Activated CD4-positive, alpha-beta T cell treated with anti-CD3 and anti-CD28 coated beads, Interleukin-2, Interleukin-4, amounts not matched to agents 100 ng/mL and 50 ng/mL, durations not matched to agents 16 hours and 8 hours (primary cell): ENCODE measurements at regions not wholly inside any gene's neighbourhood (a gene's known extent, or its start where the extent isn't known, plus 50 kb on each side); places are given as distances from the start of the nearest gene placed in this dataset.
A peak's percentile ranks its signal among the peaks of the same experiment; 100 is the strongest.

Source experiments
- DNase-seq: peaks from one replicate; pipeline ENCODE4 v3.0.0-alpha.2; 2020; ENCODE audit warnings: low spot score

DNA sequence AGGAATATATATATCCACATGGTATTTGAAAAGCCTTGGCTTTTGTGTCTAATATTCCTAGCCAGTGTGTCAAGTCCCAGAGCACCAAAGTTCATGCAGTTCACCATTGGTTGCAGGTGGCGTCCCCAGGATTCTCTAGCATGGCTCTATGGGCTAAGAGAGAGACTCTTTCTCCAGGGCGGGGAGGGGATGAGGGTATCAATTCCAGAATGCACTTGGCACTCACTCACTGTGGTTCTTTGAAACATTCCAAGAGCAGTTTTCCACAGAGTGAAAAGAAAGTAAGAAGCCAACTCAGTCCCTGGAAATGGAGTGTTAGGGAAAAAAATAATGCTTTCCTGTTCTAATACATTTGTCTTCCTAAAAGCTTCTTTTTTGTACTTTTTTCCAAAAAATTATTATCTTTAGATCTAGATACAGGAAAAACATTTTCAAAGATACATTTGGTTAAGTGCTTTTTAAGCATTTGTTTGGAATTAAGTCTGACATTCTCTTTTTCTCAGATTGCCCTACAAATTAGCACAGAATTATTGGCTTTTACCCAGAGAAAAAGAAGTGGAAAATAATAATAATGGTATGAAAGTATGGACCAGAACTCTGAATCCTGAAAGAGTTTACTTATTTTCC lies 239.9 kb downstream of the PAX3 start:
- DNase-seq: no peak

DNA sequence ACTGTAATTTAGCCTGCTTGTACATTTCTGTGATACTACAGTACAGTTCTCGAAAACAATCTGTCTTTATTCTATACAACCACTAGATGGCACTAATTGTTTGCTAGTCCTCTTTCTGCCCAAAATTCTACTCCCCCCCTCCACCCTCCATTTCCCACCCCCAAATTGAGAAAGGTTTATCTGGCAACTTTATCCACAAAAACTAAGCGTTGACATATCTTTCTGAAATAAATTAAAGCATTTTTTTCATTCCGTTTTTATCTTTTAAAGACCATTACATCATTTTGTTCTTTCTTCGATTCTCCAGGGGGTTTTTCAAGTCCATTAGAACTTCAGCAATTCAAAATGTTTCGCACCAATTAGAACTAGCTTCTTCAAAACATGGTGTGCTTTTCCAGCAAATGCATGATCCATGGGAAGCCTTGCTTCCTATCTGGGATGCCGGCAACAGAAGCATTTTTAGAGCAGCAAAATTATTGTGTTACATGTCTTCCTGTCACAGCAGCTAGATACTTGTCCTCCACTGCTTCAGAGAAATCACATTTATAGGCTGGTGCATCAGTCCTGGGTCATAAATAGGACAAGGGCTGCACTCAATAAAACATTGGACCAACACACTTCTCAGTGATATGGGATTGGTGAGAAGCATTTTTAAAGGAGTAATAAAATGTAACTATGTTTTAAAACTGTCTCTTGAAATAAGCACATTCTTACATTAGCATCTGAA lies 241.3 kb downstream of the PAX3 start:
- DNase-seq: peak; percentile 8

DNA sequence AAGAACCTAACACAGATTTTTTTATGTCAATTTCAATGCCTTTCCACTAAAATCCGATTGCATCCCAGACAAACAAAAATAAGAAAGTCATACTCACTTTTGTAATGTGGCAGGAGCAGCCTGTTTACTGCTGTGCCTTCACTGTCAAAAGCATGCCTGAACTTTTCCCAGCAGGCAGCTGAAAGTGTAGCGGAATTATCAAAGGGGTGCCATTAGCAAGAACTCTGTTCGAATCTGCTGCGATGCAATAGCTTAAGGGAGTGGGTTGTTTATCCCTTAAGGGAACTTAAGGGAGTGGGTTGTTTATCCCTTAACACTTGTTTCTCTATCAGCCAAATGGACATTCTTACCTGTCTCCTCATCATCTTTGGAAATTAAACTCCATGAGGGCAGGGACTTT lies 243.5 kb downstream of the PAX3 start:
- no peak for DNase-seq

DNA sequence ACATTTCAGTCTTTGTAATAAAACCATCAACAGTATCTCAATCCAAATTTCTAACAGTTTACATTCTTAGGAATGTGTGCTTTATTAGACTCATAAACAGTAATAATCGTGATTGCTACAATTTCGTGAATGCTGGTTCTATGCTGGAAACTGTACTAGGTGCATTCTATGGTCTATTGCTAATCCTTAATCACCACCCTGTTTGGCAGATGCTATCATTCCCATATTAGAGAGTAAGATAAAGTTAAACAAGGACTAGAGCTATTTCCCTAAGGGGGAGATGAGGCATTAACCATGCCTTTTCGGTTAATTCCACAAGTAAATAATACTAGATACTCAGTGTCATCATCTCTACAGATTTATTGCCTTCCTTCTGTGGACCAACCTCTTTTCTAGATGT lies 244.0 kb downstream of the PAX3 start:
- DNase-seq: no peak

DNA sequence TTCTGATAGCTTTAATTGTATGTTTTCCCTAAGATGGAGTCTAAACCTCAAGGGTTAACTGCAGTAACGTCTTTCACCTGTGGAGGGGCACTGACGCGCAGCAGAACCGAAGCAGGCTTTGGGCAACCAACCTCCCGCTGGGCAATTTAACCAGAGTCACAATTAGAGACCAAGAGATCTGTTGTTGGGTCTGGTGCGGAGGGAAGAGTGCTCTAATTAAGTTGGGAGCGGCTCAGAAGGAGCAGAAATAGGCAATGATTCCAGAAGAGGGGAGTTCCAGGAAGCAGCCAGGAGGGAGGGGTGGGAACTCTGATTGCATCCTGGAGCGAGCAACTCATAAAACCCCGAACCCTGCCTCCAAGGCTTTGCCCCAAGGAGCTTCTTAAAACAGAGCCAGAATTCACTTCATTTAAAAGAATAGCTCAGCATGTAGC lies 245.8 kb downstream of the PAX3 start:
- DNase-seq: no peak

DNA sequence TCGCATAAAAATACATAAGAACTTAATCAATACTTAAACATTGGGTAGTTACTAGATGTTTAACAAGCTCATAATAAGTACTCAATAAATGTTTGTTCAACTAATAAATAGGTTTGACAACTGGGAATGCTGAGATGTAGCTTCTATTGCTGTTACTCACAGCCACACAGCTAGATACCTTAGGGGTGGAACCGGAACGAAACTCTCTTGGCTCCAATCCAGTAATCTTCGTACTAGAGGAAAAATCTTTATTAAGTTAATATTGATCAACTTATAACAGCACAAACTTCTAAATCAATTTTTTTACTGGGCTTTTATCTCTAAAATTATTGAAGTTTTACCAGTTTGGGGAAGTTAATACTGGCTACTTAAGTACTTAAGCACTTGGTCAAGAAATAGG lies 247.8 kb downstream of the PAX3 start:
- no peak for DNase-seq

DNA sequence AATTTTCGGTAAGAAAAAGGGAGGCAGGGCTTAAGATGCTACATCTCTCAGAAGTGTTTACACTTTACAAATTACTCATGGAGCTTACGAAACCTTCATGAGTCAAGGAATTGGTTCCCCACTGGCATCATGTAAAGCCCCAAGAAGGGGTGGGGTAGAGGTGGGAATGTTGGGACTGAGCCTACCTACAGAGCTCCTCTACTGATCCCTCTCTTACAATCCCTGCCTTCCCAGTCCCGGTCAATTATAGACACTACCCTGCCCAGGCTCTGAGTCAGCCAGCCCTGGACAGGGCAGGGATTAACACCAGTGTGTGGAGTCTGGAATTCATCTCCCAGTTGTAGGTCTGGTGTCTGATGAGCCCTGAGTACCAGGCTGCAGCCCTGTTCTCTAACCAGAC lies 248.9 kb downstream of the PAX3 start:
- no peak for DNase-seq

DNA sequence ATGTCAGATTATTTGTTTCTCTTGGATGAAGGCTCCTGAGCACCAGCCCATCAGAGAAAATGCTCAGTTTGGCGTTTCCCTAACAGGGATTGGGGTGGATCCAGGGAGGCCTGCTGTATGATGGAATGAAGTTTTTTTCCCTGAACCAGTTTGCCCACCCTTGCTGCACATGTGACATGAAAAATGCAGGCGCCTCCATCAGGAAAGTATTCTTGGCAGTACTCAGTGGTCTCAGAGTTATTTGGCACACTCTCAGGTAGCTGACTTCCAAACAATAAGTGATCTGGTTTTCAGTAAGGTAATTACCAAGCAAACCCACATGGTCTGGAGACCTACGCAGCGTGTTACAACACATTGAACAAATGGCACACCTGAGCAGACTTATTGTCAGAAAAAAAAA lies 254.9 kb downstream of the PAX3 start:
- DNase-seq: no peak

DNA sequence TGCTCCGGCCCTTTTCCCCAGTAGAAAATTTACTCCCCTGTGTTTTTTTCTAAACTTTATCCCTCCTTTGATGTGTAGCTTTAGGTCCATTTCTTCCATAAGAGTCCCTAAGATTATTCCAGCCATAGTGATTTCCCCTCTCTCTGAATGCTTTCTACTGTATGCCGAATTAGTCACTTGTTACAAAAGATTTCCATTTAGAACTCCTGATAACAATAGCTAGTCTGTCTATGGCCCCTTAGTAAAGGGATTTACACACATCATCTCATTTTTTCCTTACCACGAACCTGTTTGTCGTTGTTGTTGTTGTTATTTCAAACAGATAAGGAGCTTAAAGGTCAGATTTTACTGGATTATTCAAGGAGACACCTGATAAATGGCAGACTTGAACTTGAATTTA lies 256.1 kb downstream of the PAX3 start:
- no peak for DNase-seq

DNA sequence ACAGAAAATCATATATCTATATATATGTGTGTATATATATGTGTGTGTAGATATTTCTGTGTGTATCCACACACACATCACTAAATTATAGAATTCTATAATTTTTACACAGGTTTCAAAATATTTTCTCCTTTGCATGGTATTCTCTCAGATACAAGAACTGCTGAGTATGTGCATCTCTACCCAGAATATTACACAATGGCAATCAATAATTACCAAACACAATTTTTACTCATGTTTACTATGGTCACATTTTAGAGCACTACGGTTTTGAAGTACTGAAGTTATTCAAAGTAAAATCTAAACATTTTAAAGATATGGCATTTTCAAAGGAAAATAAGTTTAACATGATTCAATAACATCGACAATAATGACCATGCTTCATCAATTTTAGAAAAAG lies 258.5 kb downstream of the PAX3 start:
- no peak for DNase-seq

DNA sequence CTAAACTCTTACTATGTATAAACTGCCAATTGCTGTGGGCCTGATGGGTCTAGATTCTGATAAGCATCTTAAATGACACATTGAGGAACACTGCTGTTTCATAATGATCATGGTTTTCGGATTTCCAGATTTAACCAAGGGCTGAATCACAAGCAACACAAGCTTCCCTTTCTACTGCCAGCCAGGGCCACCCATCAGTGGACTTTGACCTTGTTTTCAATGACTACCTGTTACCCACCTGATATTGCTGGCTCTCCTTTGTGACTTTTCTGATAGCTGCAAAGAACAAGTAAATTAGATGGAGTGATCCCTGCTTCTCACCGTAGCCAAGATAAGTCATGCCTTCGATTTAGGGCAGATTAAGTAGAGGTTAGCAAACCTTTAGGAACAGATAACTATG lies 259.0 kb downstream of the PAX3 start:
- no peak for DNase-seq

DNA sequence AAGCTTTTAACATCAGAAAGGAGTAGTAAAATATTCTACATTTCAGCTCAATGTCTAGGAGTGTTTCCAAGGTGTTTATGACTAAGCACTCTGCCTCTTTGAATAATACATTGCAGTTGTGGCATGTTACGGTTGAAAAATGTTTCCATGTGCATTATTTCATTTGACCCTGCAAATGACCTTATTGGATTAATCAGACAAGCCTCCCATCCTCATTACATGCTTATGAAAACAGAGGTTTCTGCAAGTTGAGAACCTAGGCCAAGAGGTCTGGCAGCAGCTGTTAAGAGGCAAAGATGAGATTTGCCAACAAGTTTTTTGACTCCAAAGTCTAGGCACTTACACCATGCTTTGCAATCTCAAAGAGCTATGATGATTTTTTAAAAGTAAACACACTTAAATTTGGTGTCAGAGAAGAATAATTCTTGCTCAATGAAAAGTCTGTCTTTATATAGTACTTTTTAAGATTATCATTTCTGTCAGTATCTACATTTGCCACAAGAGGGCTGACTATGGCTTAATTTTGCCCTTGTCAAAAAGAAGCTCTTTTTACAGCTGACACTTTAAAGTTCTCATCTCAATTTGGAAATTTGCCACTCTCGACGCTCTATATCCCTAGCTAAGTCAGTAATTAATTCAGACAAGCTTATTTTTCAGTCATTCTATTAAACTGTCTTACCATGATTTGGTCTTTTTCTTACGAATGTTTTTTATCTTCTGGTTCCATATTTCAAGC lies 260.6 kb downstream of the PAX3 start:
- no peak for DNase-seq

DNA sequence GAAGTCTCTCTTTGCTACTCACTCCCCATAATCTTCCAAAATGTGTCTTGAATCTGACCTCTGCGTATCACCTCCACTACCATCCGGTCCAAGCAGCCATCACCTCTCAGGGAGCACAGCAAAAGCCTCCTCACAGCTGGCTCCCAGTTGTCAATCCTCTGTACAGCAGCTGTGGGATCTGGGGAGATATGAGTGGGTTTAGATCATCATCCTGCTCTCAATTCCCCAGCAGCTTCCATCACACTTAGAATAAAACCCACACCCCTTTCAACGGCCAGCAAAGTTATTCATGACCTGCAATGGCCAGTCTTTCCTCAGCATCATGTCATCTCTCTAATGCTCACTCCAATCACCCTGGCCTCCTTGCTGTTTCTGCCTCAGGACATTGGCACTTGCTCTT lies 261.6 kb downstream of the PAX3 start:
- no peak for DNase-seq

DNA sequence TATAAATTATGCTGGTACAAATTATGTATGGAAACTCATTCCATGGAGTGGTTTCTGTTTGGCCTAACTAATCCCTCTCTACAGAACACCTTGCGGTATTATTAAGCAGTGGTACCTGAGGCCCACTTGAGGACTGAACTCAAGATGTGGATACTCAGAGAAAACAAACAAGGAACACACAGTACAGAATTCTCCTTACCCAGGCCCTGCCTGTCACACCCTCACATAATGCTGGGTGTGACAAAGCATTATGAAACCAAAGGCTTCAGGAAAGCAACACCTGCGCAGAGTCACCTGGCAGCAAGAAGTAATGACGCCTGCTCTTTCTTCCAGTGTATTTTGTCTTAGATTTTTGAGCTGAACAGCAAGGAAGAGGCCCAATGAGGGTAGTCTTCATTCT lies 264.7 kb downstream of the PAX3 start:
- no peak for DNase-seq

DNA sequence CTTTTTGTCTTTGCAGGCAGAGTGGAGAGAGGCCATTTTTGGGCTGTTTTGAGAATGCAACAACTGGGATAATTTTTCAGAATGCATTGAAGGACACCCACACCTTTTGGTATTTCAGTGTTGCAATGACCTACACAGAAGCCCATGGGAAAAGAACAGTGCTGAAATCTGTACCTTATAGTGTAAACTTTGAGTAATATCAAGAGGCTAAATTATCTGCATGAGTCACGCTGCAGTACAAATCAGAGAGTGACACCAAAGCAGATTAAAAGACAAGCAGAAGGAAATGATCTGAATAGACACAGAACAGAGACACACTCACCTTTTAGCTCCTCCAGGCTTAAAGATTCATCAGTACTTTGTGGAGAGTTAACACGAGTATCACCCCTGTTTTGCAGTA lies 265.3 kb downstream of the PAX3 start:
- peak; percentile 6 for DNase-seq

DNA sequence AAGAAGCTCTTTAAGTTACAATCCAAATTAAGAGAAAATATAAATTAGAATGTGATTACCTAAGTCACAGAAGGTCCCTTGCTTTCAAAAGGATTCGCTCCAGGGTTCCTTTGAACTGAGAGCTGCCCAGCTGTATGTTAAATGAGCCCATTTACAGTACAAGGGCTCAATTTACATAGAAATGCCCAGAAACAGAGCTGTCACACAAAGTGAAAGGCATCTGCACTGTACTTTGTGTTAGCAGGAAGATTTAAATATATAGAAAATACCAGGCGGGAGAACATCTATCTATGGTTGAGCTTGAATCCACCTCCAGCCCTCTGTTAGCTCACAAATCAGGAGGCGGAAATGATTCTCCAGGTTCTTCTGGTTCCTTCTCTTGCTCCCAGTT lies 272.9 kb downstream of the PAX3 start:
- DNase-seq: no peak

DNA sequence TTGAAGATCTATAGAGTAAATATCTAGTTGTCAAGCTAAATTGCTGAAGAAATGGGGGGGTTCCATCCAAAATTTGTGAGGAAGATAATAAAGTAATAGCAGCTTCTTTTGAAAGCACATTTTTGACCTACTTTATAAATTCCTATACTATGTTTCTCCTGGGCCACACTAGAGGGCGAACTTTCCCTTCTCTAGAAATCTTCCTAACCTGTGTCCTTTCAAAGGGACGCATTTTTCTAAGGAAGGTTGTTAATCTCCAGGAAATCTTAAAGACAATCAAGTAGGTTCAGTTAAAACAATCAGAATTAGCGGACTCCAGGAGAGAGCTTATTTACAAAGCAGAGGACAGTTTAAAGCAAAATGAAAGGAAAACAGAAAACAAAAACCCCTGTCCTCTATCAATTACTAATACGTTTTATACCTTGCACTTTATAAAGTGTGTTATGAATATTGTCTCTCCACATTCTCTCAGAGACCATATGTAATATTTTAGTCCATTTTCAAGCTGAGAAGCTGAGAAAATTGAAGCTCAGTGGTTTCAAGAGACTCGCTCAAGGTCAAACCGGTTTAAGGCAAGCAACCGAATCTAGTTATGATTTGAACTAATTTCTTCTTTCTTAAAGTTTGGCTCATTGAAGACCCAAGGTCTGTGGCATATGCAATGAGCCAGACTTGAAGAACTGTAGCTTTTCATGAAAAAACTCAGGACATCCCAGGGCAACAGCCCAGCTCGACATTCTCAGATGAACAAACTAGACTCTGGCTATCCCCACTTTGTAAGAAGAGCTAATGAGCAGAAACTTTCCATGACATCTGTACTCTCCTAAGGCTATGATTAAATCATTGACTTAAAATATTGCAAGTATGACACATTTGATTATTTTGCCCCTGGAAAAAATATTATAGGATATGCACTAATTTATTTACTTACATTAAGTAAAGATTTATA lies 273.6 kb downstream of the PAX3 start:
- no peak for DNase-seq

DNA sequence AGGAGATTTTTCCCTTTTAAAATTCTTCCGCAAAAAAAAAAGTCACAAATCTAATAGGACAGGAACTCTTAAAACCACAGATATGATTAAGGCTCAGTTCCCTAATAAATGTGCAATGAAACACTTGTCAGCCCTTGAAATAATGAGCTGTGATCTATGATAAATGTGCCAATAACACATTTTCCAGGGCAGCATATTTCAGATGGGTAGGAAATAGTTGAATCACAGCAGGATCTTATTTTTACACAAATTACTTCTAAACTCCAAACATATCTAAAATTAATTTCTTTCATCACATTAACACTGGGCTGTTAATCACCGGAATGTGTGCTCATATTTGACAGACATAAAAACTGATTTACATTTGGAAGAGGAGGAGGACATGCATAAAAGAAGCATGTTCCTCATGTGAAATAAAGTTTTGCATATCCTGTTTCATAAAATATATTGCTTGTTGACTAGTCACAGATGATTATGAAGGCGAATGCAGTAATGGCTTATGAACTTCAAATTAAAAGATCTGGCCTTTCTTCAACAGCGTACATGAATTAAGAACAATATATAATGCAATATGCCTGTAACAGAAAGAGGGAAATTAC lies 281.4 kb downstream of the PAX3 start:
- DNase-seq: no peak

DNA sequence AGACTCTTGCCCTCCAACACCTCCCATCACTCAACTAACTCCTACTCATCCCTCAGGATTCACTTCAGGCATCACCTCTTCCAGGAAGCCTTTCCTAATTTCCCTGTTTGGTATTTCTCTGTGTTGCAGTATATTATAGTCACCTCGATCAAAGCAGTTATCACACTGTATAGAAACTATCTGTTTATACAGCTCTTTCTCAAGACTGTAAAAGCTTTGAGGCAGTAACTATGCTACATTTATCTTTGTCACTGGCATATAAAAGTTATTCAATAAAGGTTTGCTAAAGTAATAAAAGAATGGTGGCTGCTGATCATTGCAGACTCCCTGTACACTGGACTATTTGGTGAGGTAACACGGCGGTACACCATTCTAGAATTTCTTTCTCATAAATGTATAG lies 284.9 kb downstream of the PAX3 start:
- no peak for DNase-seq

DNA sequence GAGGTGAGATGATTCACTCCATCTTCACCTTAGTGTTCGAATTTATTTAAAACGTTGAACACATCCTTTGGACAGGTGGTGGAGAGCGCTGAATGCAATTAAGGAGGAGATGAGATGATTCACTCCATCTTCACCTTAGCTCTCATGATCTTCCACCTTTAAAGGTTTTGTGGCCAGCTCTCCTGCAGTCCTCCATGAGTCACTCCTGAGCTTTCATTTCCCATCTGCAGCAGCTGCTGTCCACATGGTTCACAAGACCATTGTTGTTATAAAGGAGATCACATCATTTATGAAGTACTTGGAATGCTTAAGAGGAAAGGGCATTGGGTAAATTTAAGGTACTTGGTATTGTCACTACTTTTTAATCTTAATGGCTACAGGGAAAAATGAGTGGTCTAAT lies 298.5 kb downstream of the PAX3 start:
- DNase-seq: no peak

DNA sequence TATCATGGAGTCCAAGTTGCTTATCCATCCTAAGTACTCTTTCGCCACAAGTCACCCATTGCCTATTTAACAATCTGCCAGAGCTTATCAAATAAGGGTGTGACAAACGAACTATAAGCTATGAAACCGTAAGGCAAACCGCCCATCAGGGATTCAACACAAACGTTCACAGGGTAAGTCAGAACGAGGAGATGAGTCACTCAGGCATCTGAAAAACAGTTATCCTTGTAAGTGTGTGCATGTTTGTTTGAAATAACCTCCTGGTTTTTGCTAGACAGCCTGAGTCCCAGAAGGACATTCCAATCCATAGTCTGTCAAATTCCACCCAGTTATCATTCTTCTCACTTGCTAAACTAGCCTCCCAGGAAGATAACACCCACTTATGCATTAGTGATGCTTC lies 299.1 kb downstream of the PAX3 start:
- no peak for DNase-seq

DNA sequence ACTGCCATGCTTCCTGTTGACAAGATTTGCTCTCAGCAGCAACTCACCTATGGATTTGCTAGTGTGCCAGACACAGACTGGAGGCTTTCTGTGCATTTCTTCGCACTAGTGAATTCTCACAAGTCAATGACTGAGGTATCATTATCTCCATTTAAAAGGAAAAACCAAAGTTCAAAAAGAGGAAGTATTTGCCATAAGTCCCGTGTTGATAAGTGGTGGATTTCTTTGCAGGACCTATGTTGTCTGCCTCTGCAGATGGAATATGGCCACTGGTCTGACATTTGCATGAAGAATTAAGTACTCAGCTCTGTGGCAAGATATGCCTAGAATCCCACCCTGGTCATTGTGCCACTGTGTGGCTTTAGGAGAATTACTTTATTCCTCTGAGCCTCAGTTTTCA lies 299.6 kb downstream of the PAX3 start:
- no peak for DNase-seq
